ENCODE measurements at regions not wholly inside any gene's neighbourhood (a gene's known extent, or its start where the extent isn't known, plus 50 kb on each side); places are given as distances from the start of the nearest gene placed in this dataset.

DNA sequence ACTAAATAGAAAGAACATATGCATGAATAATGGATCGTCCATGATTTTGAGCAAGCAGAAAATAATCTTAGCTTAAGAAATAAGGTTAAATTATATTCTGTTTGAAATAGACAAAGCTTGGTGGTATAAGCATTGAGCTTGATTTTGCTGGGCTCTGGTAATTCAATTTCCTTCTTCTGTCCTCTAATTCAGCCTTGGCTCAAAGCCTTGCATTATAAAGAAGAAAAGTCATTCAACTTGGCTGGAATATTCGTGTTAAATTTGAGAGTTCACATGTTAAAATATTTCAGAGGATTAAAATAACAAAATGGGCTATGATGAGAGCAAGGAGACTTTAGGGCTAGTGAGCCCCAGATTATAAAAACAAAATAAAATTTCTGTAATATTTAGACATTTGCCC lies 415.4 kb upstream of the PCDH20 start:
- H3K4me1 Mint-ChIP-seq (ENCODE audit: low read depth, unreplicated experiment), result no peaks in the 10 kb centered on the region

DNA sequence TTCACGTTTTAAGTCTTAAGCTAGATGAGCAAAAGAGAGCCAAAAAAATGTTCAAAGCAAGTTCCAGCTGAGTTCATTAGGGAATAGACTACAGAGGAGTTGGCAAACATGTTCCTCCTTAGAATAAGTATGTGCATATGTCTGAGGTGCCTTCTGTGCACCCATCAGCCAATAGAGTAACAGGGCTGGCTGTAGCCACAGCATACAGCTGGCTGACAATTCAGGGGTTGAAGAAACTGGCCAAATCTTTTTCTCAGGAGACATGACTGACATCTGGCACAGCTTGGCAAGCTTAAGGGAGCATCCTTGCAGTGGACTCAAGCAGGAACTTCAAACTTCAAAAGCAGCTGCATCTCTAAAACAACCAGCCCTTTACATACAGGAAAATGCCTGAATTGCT lies 414.8 kb upstream of the PCDH20 start:
- H2AFZ ChIP-seq (ENCODE audit: low read depth, low read length), result no peak overlapping the region
- FAIRE-seq, result no peak

More for the DNA sequence above, 415.4 kb upstream of the PCDH20 start:
- Histone ChIP-seq H3K27ac (ENCODE audit: low read depth, low read length) (no peak overlapping the region), H3K27me3 (ENCODE audit: insufficient read depth, low read length) (no peaks in the 10 kb centered on the region), H3K79me2 (ENCODE audit: insufficient read depth, low read length) (no peaks in the 10 kb centered on the region), H3K4me3 (ENCODE audit: insufficient read depth, low read depth, low read length) (no peak overlapping the region), H2AFZ (ENCODE audit: low read depth, low read length) (no peak overlapping the region), H3K4me2 (ENCODE audit: low read length) (no peak overlapping the region), H3K9me3 (ENCODE audit: insufficient read depth, low read depth, low read length) (no peaks in the 10 kb centered on the region), H3K36me3 (ENCODE audit: insufficient read depth, low read length) (no peaks in the 10 kb centered on the region), H3K9ac (ENCODE audit: low read length) (no peak overlapping the region), H3K4me1 (ENCODE audit: insufficient read depth, low read length) (no peaks in the 10 kb centered on the region), H4K20me1 (ENCODE audit: insufficient read depth, low read length) (no peaks in the 10 kb centered on the region)
- no peaks in the 10 kb centered on the region for H3K36me3 Mint-ChIP-seq (ENCODE audit: low read depth, unreplicated experiment)
- H3K27ac Mint-ChIP-seq (ENCODE audit: unreplicated experiment), result no peak overlapping the region
- TF ChIP-seq EZH2 (IDR thresholded peaks at IDR 0.05; ENCODE audit: insufficient read depth, low read length), result no peak
- TF ChIP-seq, protein P1, sequence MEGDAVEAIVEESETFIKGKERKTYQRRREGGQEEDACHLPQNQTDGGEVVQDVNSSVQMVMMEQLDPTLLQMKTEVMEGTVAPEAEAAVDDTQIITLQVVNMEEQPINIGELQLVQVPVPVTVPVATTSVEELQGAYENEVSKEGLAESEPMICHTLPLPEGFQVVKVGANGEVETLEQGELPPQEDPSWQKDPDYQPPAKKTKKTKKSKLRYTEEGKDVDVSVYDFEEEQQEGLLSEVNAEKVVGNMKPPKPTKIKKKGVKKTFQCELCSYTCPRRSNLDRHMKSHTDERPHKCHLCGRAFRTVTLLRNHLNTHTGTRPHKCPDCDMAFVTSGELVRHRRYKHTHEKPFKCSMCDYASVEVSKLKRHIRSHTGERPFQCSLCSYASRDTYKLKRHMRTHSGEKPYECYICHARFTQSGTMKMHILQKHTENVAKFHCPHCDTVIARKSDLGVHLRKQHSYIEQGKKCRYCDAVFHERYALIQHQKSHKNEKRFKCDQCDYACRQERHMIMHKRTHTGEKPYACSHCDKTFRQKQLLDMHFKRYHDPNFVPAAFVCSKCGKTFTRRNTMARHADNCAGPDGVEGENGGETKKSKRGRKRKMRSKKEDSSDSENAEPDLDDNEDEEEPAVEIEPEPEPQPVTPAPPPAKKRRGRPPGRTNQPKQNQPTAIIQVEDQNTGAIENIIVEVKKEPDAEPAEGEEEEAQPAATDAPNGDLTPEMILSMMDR (IDR thresholded peaks at IDR 0.05; ENCODE audit: insufficient read depth, low read depth, low read length), result no peak
- H3K27me3 Mint-ChIP-seq (ENCODE audit: low read depth, unreplicated experiment), result no peaks in the 10 kb centered on the region
- peaks cover 6% of the 10 kb centered on the region for H3K9me3 Mint-ChIP-seq (ENCODE audit: unreplicated experiment)
- DNase-seq (ENCODE audit: low read depth) (no peak), FAIRE-seq (no peak)
- no peak overlapping the region for H3K4me3 Mint-ChIP-seq (ENCODE audit: unreplicated experiment)

DNA sequence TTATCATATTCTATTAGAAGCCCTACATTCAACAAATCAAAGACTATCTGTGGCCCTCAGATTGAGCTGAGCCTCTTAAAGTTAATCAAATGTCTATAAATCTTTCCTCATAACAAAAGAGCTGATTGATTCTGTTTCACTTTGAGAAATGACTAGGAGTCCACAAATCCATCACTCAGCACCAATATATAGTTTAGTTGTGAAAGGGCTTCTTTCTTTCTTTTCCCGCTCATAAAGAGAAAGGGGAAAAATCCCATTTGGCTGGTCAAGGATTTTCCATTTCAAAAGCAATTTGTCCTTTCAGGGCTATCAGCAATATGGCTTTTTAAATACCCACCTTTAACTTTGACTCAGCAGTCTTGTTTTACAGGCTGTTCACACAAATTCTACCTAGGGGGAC lies 408.5 kb upstream of the PCDH20 start:
- TF ChIP-seq, protein P1 (IDR thresholded peaks at IDR 0.05; ENCODE audit: insufficient read depth, low read depth, low read length), result no peak
- no peak for TF ChIP-seq EZH2 (IDR thresholded peaks at IDR 0.05; ENCODE audit: insufficient read depth, low read length)
- H3K27me3 Mint-ChIP-seq (ENCODE audit: low read depth, unreplicated experiment), result no peaks in the 10 kb centered on the region

More for the DNA sequence above, 414.8 kb upstream of the PCDH20 start:
- no peak overlapping the region for H3K4me2 ChIP-seq (ENCODE audit: low read length)
- H3K27ac ChIP-seq (ENCODE audit: low read depth, low read length), result no peak overlapping the region
- no peaks in the 10 kb centered on the region for H3K36me3 ChIP-seq (ENCODE audit: insufficient read depth, low read length)
- Mint-ChIP-seq H3K27ac (ENCODE audit: unreplicated experiment) (no peak overlapping the region), H3K36me3 (ENCODE audit: low read depth, unreplicated experiment) (no peaks in the 10 kb centered on the region), H3K9me3 (ENCODE audit: unreplicated experiment) (peaks cover 6% of the 10 kb centered on the region), H3K4me1 (ENCODE audit: low read depth, unreplicated experiment) (no peaks in the 10 kb centered on the region), H3K27me3 (ENCODE audit: low read depth, unreplicated experiment) (no peaks in the 10 kb centered on the region), H3K4me3 (ENCODE audit: unreplicated experiment) (no peak overlapping the region)
- no peaks in the 10 kb centered on the region for H4K20me1 ChIP-seq (ENCODE audit: insufficient read depth, low read length)
- no peak overlapping the region for H3K9ac ChIP-seq (ENCODE audit: low read length)
- H3K9me3 ChIP-seq (ENCODE audit: insufficient read depth, low read depth, low read length), result no peaks in the 10 kb centered on the region
- no peaks in the 10 kb centered on the region for H3K4me1 ChIP-seq (ENCODE audit: insufficient read depth, low read length)
- H3K27me3 ChIP-seq (ENCODE audit: insufficient read depth, low read length), result no peaks in the 10 kb centered on the region
- DNase-seq (ENCODE audit: low read depth), result no peak
- no peak overlapping the region for H3K4me3 ChIP-seq (ENCODE audit: insufficient read depth, low read depth, low read length)
- H3K79me2 ChIP-seq (ENCODE audit: insufficient read depth, low read length), result no peaks in the 10 kb centered on the region
- TF ChIP-seq EZH2 (IDR thresholded peaks at IDR 0.05; ENCODE audit: insufficient read depth, low read length), result no peak
- TF ChIP-seq, protein P1 (IDR thresholded peaks at IDR 0.05; ENCODE audit: insufficient read depth, low read depth, low read length), result no peak

More for the DNA sequence above, 408.5 kb upstream of the PCDH20 start:
- DNase-seq (ENCODE audit: low read depth) (no peak), FAIRE-seq (no peak)
- Histone ChIP-seq H3K9ac (ENCODE audit: low read length) (no peak overlapping the region), H3K4me1 (ENCODE audit: insufficient read depth, low read length) (no peaks in the 10 kb centered on the region), H3K79me2 (ENCODE audit: insufficient read depth, low read length) (no peaks in the 10 kb centered on the region), H3K4me3 (ENCODE audit: insufficient read depth, low read depth, low read length) (no peak overlapping the region), H4K20me1 (ENCODE audit: insufficient read depth, low read length) (no peaks in the 10 kb centered on the region), H3K9me3 (ENCODE audit: insufficient read depth, low read depth, low read length) (no peaks in the 10 kb centered on the region), H3K4me2 (ENCODE audit: low read length) (no peak overlapping the region), H3K36me3 (ENCODE audit: insufficient read depth, low read length) (no peaks in the 10 kb centered on the region), H3K27ac (ENCODE audit: low read depth, low read length) (no peak overlapping the region), H2AFZ (ENCODE audit: low read depth, low read length) (no peak overlapping the region), H3K27me3 (ENCODE audit: insufficient read depth, low read length) (no peaks in the 10 kb centered on the region)
- Mint-ChIP-seq H3K4me1 (ENCODE audit: low read depth, unreplicated experiment) (no peaks in the 10 kb centered on the region), H3K9me3 (ENCODE audit: unreplicated experiment) (peaks cover 4% of the 10 kb centered on the region), H3K4me3 (ENCODE audit: unreplicated experiment) (no peak overlapping the region), H3K36me3 (ENCODE audit: low read depth, unreplicated experiment) (no peaks in the 10 kb centered on the region), H3K27ac (ENCODE audit: unreplicated experiment) (no peak overlapping the region)

Measured in astrocyte (in vitro differentiated cells and primary cell).